Left colon (tissue), 2 donors: ENCODE measurements at regions not wholly inside any gene's neighbourhood (a gene's known extent, or its start where the extent isn't known, plus 50 kb on each side); places are given as distances from the start of the nearest gene placed in this dataset.
"Not testable (repeated sequence)": the region's sequence is repeated elsewhere in the genome, so short reads cannot be mapped to it uniquely, and the experiment has no call there.

ENCODE experiments used
- ATAC-seq: fragments of 200-7000 bp; cut with Tn5 transposase; one replicate; pipeline ENCODE4 v1.9.1; 2020; ENCODE audit warnings: mild to moderate bottlenecking, moderate library complexity
- DNase-seq, 2 donors: peaks; one replicate each; pipeline ENCODE4 v3.0.0-alpha.2; 2020
- intact Hi-C, 2 donors: fragments of 100-400 bp; cut with DNase I in 1 of 2; cut with micrococcal nuclease in 1 of 2; formaldehyde crosslinking; loops; one replicate each; pipeline versions ENCODE4 v1.11.2 to v1.14.0; 2022; cut with DNase I, micrococcal nuclease
- donor health status: DM: no; HTN: no; CAD: no.
- donor health status: DM: yes; HTN: yes; CAD: no.

DNA sequence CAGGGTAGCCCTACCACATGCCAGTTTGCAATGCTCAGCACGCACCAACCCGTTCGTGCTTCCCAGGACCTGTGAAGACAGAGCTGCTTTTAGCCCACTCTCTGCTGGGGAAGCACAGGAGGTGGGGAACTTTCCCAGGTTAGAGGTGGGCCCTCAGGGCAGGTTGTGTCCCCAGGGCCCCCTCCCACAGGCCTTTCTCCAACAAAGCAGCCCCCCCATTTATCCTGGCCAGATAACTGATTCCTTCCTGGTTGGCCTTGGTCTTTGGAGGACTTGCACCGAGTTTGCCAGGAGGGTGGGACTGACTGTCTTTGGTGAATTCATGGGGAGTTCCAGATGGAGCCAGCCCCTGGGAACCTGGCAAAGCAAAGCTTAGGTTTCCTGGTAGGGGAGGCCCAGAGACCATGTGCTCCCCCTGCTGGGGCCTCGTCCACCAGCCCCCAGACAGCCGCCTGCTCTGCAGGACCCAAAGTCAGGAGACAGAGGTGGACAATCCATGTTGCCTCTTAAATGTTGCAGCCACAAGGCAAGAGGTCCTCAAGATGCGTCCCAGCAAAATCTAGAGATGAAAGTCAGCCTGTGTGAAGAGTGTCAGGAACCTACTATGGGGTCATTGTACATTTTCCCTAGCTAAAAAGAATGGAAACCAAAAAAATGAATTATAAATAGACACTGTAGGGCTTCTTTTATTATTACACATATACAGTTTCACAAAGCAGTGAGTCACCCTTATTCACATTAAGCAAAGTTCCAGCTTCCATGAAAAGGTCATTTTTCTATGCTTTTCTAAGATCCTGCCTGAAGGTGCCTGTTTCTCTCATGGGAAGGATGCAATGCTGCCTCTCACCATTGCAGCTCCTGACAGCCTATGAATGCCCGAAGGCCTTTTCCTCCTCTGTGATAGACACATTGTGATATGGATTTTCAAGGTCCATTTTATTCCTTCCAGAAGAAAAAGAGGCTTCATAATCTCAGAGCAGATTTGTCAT lies 497.8 kb downstream of the PREX1 start:
- intact Hi-C loops = no loop called here
- no peak for ATAC-seq
- DNase-seq = no peak

DNA sequence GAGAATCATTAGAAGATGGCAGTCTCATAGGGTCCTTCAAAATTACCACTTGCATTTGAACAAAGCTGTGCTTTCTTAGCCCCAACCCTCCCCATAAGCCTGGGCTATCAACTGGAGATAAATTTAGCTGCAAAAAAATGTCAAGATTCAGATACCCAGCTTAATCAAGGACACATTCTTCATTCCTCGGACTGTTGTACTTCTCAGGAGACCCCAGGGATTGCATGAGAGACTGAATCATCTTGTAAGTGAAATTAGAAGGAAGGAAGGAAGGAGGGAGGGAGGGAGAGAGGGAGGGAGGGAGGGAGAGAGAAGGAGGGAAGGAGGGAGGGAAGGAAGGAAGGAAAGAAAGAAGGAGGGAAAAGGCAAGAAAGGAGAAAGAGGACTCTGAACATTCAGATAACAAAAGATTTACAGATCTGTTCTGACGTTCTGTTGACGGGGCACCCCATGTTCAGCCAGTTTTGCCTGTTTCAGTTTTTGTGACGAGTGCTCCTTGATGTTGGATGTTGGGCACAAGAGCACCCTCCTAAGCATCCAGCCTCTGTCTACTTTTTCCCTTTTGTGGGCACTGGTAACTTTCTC lies 498.7 kb downstream of the PREX1 start:
- intact Hi-C loops = no loop called here
- ATAC-seq = no peak
- no peak for DNase-seq

DNA sequence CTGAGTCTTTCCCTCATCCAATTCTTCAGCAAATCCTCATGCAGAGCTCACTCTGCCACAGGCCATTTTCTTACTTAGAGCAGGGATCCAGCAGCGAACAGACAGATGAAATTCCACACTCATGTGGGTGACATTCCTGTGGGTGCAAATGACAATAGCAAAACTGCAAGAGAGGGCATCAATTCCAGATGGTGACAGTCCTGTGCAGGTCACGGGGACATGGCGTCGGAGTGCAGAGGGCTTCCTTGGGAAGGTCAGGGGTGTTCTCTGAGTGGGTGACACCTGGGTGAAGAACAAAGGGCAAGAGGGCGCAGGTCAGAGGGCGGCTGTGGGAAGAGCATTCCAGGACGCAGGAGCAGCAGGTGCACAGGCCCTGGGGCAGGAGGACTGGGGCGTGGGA lies 500.0 kb downstream of the PREX1 start:
- DNase-seq, intact Hi-C loops, ATAC-seq: not testable (repeated sequence)

DNA sequence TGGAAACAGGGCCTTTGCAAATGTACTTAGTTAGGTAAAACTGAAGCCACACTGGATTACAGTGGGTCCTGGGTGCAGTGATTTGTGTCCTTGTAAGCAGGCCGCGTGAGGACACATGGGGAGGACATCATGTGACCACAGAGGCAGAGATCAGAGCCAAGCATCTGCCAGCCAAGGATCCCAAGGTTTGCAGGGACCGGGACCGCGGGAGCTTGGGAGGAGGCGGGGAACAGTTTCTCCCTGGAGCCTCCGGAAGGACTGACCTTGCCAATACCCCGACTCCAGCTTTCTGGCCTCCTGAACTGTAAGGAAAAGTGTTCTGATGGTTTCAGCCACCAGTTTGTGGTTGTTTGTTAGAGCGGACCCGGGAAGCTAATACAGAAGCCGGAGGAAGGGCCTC lies 500.9 kb downstream of the PREX1 start:
- intact Hi-C loops = no loop called here
- no peak for DNase-seq
- no peak for ATAC-seq

DNA sequence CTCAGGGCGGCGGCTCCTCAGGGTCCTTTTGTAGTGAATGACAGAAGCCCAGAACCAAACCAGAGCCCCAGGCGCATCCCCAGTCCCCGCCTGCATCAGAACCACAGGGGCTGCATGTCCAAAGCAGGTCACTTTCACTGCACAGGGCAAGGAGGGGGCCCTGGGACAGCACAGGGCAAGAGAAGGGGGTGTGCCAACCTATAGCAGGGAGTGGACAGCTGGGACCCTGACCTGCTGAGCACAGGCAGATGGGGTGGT lies 501.4 kb downstream of the PREX1 start:
- intact Hi-C loops = no loop called here

DNA sequence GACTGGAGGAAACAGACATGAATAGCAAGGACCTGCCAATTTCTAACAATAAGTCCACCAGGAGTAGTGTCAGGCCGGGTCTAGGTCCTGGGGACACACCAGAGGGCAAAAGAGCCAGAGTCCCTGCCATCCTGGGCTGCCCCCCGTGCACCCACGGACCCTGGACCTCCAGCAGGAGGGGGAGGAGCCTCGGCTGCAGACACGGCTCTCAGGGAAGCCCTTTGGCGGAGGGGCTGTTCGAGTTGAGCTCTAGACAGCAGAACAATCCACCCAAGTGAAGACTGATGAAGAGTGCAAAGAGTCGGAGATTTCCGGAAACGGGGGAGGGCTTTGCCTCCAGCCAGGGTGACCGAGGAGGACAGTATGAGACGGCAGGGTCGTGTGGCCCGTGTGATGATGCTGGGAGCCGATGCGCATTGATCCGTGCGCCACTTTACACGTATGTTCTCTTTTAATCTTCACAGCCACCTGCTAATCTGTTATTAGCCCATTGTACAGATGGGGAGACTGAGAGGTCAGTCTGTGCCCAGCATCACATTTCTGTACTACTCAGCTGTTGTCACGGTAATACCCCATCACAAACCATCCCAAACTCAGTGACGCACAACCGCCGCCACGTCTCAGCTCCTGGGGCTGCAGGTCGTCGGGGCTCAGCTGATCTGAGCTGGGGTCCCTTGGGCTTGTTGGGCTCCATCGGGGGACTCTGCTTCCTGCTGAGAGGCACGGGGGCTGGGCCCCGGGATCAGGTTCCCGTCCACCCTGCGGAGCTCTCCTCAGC lies 502.0 kb downstream of the PREX1 start:
- intact Hi-C loops = no loop called here
- ATAC-seq = no peak
- DNase-seq = no peak

More for the DNA sequence above, 501.4 kb downstream of the PREX1 start:
- ATAC-seq (no peak), DNase-seq (no peak)

DNA sequence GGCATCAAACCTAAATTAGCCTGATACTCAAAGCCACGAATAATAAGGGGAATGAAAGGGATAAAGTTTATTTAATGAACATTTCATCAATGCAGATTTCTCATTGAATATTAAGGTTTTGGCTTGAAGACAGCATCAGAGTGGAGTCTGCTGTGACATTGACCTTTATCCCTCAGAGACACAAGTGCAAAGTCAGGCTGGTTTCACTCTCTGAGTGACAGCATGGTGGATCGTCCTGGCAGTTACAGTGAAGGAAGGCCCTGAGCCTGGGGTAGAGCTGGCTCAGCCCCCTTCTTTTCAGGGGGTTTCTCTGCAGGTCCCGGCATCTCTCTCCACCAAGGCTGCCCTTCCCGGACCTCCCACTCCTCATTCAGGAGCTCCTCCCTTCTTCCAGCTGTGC lies 503.1 kb downstream of the PREX1 start:
- intact Hi-C loops = no loop called here
- ATAC-seq (no peak), DNase-seq (no peak)

DNA sequence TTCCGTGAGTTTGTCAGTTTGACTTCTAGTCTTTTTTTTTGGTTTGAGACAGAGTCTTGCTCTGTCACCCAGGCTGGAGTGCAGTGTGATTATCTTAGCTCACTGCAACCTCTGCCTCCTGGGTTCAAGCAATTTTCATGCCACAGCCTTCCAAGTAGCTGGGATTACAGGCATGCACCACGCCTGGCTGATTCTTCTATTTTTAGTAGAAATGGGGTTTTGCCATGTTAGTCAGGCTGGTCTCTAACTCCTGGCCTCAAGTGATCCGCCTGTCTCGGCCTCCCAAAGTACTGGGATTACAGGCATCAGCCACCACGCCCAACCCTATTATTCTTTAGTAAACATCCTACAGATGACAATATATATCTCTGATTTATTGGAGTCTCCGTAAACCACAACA lies 506.5 kb downstream of the PREX1 start:
- DNase-seq (no peak), ATAC-seq (no peak)
- intact Hi-C loops = no loop called here

DNA sequence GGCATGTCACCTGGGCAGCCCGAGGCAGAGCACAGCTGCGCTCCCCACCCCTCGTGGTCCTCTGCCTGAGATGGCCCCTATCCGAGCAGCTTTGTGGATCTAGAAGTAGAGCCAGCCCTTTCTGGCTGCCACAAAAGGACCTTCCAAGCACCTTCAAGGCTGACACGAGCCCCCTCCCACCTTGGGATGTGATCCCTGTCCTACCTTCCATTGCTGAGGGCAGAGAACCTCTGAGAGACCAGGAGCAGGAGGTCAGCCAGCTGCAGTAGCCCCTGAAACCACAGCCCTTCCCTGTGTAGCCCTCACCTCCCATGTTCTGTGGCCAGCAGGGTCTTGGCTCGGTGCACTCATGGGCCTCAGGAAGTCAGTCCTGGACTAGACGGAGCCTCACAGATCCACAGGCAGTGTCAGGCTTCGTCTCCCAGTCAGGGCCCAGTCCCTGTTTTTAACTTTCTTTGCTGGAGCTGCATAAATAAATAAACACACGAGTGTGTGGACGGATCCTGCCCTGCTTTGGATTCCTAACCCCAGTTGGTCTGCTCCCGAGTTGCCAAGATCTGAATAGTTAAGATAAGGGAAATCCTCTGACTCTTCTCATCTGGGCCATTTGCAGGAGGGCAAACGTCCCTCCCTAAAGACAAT lies 507.7 kb downstream of the PREX1 start:
- DNase-seq (no peak), ATAC-seq (no peak)
- intact Hi-C loops = no loop called here

DNA sequence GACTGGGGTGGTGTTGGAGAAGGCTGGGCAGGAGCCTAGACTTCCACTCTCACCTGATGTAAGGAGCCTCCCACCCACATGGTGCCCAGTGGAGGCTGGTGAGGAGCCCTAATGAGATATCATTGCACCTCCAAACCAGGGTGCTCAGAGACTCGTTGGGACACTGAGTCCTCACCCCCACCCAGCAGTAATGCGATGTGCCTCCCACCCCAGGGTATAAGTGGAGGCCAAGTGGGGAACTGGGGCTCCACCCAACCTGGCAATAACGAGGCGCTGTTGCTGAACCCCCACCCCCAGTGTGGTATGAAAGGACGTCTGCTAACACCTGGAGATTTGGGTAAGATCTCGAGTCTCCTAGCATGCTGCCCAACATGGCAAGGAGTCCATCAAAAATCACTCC lies 510.2 kb downstream of the PREX1 start:
- no peak for DNase-seq
- no peak for ATAC-seq
- intact Hi-C loops = no loop called here

DNA sequence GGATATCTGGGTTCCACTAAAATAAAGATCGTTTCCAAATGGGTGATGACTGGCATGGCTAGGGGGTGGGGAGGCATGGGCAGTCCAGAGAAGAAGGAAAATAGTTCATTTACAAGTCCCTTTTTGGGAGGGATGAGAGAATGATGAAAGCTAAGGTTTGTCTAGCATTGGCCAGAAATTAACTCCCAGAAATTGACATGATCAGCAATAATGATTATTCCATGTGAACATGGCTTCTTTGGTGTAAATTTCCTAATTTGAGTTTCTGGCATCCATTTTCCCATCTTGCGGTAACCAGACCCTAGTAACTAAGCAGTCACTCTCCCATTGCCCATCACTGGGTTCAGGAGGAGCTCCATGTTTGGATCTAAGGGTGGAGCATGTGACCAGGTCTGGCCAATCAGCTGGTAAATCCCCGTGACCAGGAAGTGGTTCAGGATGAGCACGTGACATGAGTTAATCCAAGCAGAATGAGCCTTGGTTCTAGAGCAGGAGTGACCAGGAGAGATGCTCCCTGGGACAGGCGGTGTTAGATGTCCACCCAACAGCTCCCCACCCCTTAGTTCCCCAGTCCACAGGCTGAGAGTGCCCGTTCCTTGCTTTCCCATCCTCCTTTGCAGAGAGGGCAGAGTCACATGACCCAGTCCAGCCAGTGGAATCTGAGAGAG lies 512.7 kb downstream of the PREX1 start:
- ATAC-seq (no peak), DNase-seq (no peak)
- intact Hi-C loops = no loop called here

DNA sequence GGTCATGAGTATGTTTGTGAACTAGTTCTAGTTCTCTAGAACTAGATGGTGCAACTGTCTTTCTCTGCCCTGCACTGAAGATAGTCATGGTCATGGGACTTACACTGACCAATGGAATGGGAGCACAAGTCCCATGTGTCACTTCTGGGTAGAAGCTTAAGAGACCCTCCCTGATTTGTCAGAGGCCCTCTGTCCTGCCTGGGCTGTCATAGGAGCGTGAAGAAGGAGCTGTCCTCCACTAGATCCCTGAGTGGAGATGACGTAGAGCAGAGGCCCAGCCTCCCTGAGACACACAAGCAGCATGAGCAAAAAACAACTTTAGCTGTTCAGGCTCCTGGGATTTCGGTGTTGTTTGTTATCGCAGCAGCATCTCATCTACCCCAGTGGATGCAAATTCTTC lies 514.5 kb downstream of the PREX1 start:
- intact Hi-C loops = no loop called here
- DNase-seq (no peak), ATAC-seq (no peak)

DNA sequence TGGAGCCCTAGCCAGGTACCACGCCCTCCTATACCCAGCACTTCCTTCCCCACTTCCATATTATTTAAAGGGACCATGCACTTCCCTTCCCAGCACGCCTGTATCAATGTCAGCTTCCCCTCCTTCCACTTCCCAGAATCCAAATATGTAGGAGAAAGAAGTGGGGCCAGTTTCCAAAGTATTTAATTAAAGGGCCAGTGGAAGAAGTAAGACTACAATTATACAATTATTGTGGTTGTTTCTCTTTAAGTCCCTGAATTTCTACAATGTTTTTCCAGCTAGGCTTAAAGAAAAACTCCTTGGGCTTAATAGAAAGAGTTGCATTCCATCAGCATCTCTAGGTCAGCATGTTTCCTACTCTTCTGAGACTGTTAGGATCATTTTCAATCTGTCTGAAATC lies 515.8 kb downstream of the PREX1 start:
- ATAC-seq (no peak), DNase-seq (no peak)
- intact Hi-C loops = no loop called here

DNA sequence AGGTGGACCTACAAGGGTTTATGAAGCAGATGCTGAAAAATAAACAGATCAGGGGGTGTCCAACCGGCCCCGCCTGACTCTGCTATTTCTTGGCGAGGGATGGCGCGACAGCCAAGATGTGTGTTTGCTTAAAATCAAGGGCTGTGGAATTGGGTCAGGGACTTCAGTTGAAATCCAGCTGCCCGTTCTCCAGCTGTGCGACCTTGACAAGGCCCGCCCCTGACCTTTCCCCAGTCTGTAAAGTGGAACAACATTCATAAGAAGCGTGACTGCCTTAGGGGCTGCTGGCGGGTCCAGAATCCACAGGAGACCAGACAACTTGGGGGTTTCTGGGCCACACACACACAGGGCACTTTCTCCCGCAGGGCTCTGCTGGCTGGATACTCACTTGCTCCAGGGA lies 517.5 kb downstream of the PREX1 start:
- DNase-seq (no peak), ATAC-seq (no peak)
- intact Hi-C loops = no loop called here

DNA sequence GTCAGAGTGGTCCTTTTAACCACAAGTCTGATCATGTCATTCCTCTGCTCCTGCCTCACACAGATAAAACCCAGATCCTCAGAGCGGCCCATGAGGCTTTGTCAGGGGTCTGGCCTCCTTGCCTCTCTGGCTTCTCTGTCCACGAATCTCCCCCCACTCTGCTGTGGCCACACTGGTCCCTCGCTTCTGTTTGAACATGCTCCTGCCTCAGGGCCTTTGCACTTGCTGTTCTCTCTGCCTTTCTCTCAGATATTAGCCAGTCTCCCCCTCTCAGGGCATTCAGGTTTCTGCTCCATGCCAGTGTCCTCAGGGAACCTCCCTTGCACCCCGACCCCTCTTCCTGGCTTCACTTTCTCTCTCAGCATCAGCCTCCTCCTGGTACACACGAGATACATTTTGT lies 518.5 kb downstream of the PREX1 start:
- intact Hi-C loops = no loop called here
- ATAC-seq (no peak), DNase-seq (no peak)

DNA sequence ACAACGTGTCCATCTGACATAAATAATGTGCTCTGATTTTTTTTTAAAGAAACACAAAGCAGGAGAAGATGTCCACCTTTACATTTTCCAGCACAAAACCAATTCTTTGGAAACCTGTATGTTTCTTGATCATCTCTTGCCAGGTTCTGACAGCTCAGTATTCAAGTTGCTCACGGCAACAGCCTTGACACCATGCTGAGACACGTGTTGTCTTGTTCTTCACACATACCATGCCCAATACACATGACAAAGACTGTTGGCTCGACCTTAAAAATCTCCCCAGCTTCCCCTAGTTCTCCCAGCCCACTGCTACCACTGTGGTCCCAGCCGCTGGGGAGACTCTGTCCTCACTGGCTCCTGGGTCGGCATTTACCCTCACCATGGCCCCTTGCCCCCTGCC lies 518.9 kb downstream of the PREX1 start:
- intact Hi-C loops = no loop called here
- DNase-seq = no peak

DNA sequence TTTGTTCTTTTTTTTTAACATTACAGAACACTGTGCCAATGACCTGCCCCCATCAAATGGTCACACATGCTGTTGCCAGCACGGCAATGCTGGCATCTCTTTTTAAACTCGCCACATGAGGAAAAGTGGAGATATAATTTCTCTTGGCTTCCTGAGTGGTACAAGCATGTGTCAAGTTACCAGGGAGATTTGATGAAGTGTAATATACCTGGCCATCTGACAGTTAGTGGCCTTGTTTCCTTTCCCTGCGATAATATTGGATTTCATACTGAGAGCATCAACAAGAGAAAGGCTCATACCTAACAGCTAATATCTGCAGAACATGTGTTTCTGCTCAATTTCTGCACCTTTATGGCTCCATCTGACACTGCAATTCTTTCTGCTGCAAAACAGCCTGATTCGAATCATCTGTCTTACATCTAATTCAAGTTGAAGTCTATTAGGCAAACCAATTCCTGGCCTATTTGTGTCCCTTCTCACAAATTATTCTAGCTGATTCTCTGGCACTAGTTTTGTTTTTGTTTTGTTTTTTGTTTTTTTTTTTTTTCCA lies 519.5 kb downstream of the PREX1 start:
- intact Hi-C loops = no loop called here
- ATAC-seq = no peak

More for the DNA sequence above, 518.9 kb downstream of the PREX1 start:
- no peak for ATAC-seq

DNA sequence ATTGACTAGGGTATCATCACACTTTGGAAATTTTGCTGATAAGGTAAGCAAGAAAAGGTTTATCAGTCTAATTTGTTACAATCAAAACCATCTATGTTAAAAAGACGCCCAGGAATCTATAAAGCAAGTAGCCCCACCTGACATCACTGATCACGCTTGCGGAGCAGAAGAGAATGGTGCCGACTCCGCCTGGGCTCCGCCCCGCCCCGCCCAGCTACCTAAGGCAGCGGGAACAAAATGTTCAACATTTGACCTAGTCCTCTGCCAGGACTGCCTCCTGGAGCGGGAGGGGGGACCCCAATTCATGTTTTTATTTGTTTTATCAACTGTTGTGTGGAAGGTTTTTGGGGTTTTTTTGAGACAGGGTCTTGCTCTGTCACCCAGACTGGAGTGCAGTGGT lies 520.5 kb downstream of the PREX1 start:
- ATAC-seq = no peak
- intact Hi-C loops = no loop called here
- DNase-seq = no peak

More for the DNA sequence above, 519.5 kb downstream of the PREX1 start:
- no peak for DNase-seq
